ENCODE measurements at regions not wholly inside any gene's neighbourhood (a gene's known extent, or its start where the extent isn't known, plus 50 kb on each side); places are given as distances from the start of the nearest gene placed in this dataset.

DNA sequence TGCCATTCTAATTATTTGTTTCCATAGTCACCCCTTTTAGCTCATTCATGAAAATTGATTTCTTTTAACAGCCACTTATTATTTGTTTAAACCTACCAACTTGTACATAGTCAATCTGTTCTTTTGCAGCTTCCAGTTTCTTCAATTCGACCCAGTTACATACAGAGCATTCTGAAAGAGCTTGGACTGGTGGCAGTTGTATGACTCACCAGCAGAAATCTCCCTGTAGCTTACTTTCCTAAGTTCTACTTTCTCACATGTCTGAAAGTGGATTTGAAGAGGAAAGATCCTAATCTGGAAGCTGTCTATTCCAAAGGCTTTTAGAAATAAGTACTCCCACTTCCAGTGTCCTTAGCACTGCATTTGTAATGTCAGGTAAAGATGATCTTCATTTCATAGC is 447.9 kb downstream of the HTR1B start:
- peaks cover 0 to 16% (median 15%) of the 10 kb centered on the region in 4 donors for H3K9me3 ChIP-seq
- 34 to 58% (median 42%) methylated on average over 1 of the region's 1 CpG for WGBS, 5 donors
- TF ChIP-seq, protein P1, sequence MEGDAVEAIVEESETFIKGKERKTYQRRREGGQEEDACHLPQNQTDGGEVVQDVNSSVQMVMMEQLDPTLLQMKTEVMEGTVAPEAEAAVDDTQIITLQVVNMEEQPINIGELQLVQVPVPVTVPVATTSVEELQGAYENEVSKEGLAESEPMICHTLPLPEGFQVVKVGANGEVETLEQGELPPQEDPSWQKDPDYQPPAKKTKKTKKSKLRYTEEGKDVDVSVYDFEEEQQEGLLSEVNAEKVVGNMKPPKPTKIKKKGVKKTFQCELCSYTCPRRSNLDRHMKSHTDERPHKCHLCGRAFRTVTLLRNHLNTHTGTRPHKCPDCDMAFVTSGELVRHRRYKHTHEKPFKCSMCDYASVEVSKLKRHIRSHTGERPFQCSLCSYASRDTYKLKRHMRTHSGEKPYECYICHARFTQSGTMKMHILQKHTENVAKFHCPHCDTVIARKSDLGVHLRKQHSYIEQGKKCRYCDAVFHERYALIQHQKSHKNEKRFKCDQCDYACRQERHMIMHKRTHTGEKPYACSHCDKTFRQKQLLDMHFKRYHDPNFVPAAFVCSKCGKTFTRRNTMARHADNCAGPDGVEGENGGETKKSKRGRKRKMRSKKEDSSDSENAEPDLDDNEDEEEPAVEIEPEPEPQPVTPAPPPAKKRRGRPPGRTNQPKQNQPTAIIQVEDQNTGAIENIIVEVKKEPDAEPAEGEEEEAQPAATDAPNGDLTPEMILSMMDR (IDR thresholded peaks at IDR 0.05) = no peak
- TF ChIP-seq EP300 (IDR thresholded peaks at IDR 0.05) = no peak
- TF ChIP-seq POLR2AphosphoS5 (IDR thresholded peaks at IDR 0.05) = no peak
- TF ChIP-seq POLR2A (IDR thresholded peaks at IDR 0.05) = no peak
- no peak overlapping the region for H3K27ac ChIP-seq
- no peaks in the 10 kb centered on the region for H3K27me3 ChIP-seq
- intact Hi-C loops (cut with DNase I; ENCODE audit: low total_unique reads) = no loop called here
- H3K4me1 ChIP-seq = no peaks in the 10 kb centered on the region
- no peak for DNase-seq
- H3K36me3 ChIP-seq = no peaks in the 10 kb centered on the region
- H3K4me3 ChIP-seq = no peak overlapping the region

DNA sequence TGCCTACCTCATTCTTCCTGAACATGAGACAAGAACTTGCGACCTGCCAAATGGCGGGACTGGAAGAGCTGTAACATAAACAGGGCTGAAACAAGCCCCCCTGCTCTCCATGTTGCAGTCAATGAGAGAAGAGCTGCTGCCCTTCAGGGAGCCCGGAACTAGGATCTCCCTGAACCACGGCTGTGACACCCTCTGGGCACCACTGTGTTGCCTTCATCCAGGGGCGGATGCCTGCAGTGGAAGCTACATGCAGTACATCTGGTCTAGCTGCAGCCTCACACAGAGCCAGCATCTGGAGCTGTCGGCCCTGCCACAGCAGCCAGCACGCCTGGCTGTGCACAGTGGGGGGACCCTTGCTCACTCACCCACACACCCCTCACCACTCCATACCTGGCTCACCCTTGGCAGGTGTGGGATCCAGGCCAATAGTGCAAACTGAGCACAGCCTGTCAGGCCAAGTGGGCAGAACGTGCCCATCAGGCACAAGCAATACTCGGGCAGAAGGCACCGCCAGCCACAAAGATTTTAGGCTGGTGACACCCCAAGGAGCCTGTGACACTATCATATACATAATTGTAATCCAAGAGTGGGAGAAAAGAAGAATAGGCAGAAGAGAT is 451.3 kb downstream of the HTR1B start:
- Histone ChIP-seq H3K36me3 (no peaks in the 10 kb centered on the region), H3K27ac (no peak overlapping the region), H3K27me3 (no peaks in the 10 kb centered on the region), H3K4me3 (no peak overlapping the region), H3K4me1 (no peaks in the 10 kb centered on the region), H3K9me3 (peaks cover 0 to 27% (median 15%) of the 10 kb centered on the region in 4 donors)
- WGBS, 5 donors = 85 to 92% (median 92%) methylated on average over 6 to 10 of the region's 10 CpGs
- no peak for DNase-seq
- TF ChIP-seq, protein P1 (IDR thresholded peaks at IDR 0.05) = no peak
- TF ChIP-seq POLR2AphosphoS5 (IDR thresholded peaks at IDR 0.05) (no peak), POLR2A (IDR thresholded peaks at IDR 0.05) (no peak), EP300 (IDR thresholded peaks at IDR 0.05) (no peak)
- intact Hi-C loops (cut with DNase I; ENCODE audit: low total_unique reads) = no loop called here

DNA sequence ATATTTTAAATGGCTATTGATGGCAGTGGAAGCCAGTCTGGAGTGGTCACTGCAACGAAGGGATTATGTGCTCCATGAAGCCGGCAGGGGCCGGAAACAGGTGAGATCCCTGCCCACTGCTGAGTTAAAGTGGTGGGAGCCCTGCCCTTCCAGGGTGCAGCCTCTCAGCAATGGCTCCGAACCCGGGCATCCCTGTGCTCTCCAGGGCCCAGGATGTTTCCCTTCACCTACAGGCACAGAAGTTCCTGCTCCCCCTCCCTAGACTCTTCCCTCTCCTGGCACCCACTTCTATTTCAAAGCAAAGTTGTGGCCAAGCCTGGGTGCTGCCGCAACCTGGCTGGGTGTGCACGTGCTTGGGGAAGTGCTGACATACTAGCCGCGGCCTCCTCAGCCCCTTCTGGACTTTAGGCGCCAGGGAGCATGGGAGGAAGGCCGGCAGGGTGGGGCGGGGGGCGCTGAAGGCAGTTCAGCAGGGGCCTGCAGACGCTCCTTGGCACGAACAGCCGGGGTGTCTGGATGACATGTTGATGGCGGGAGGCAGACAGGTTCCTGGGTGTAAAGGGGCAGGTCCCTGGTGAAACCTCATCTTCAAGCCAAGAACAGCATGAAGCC is 452.3 kb downstream of the HTR1B start:
- no peak overlapping the region for H3K27ac ChIP-seq
- DNase-seq = no peak
- no peaks in the 10 kb centered on the region for H3K4me1 ChIP-seq
- H3K4me3 ChIP-seq = no peak overlapping the region
- peaks cover 0 to 33% (median 15%) of the 10 kb centered on the region in 4 donors for H3K9me3 ChIP-seq
- intact Hi-C loops (cut with DNase I; ENCODE audit: low total_unique reads) = no loop called here
- H3K36me3 ChIP-seq = no peaks in the 10 kb centered on the region
- TF ChIP-seq POLR2A (IDR thresholded peaks at IDR 0.05) = no peak
- TF ChIP-seq, protein P1 (IDR thresholded peaks at IDR 0.05) = no peak
- TF ChIP-seq POLR2AphosphoS5 (IDR thresholded peaks at IDR 0.05) = no peak
- TF ChIP-seq EP300 (IDR thresholded peaks at IDR 0.05) = no peak
- 89 to 93% (median 92%) methylated on average over 17 of the region's 17 CpGs for WGBS, 5 donors
- no peaks in the 10 kb centered on the region for H3K27me3 ChIP-seq

DNA sequence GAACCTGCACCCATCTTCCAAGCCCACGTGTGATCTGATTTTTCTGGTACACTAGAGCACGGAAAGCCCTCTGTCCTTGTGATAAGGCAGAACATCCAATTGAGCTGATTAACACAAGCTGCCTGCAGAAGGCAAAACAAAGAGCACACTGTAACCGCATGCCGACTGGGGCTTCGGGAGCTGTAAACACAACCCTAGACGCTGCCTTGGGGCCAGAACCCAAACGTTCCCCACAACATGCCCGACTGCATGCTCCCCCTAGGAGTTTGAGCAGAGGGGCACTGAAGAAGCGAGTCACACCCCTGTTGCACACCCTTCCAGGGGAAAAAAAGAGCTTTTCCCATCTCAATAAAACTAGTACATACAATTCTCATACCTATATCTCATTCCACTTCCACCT is 470.7 kb downstream of the HTR1B start:
- Histone ChIP-seq H3K4me3 (no peak overlapping the region), H3K4me1 (no peaks in the 10 kb centered on the region), H3K36me3 (no peaks in the 10 kb centered on the region), H3K9me3 (peaks cover 8 to 33% (median 20%) of the 10 kb centered on the region in 4 donors), H3K27me3 (no peaks in the 10 kb centered on the region), H3K27ac (no peak overlapping the region)
- no peak for TF ChIP-seq POLR2A (IDR thresholded peaks at IDR 0.05)
- TF ChIP-seq, protein P1 (IDR thresholded peaks at IDR 0.05) = no peak
- TF ChIP-seq EP300 (IDR thresholded peaks at IDR 0.05) = no peak
- no peak for TF ChIP-seq POLR2AphosphoS5 (IDR thresholded peaks at IDR 0.05)
- intact Hi-C loops (cut with DNase I; ENCODE audit: low total_unique reads) = no loop called here
- WGBS, 5 donors = 82 to 87% (median 84%) methylated on average over 9 of the region's 9 CpGs
- DNase-seq = no peak
